ENCODE measurements at regions not wholly inside any gene's neighbourhood (a gene's known extent, or its start where the extent isn't known, plus 50 kb on each side); places are given as distances from the start of the nearest gene placed in this dataset.

DNA sequence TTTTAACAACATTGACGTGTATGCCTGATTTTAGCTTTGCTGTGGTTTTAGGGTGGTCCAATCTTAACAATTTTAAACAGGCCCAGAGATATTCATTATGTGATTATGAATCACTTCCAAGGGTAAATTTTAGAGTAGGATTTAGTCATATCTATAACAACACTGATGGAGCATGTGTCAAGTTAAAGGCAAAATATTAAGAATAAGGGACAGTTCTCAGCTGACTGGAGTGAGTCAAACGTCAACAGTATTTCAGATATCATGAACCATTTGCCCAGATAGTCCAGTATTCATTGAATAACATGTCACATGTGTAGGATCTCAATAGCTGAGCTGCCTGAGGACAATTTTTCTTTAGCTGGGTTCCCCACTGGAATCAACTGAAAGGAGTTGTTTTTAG is 61.3 kb upstream of the VCX2 start:
- TF ChIP-seq CTCF (IDR thresholded peaks at IDR 0.05) (no peak), EP300 (IDR thresholded peaks at IDR 0.05) (no peak), POLR2A (IDR thresholded peaks at IDR 0.05) (no peak), POLR2AphosphoS5 (IDR thresholded peaks at IDR 0.05) (no peak)
- ATAC-seq: no peak

DNA sequence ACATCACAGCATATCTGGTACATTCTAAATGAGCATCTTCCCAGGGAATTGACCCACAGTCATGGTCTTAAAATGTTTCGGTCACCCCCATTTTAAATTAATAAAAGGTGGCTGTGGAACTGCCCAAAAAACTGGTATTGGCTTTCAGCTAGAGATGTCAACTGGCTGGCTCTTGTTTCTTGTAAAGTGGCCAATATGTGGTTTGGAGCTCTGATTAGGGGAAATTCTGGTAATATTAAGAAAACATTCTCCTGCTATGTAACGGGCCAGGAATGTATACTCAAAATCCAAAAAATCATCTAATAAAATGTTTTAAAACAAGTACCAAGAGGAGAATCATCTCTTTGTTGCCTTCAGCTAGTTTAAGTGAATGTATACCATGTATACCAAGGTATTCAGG is 62.0 kb upstream of the VCX2 start:
- H3K4me3 ChIP-seq: no peak overlapping the region
- H3K27ac ChIP-seq: no peak overlapping the region
- ATAC-seq: no peak
- H3K36me3 ChIP-seq: no peaks in the 10 kb centered on the region
- 92 to 100% methylated on average over 2 of the region's 2 CpGs for WGBS, 2 donors (ENCODE audit: low coverage in 1 of 2)
- H3K27me3 ChIP-seq: no peaks in the 10 kb centered on the region
- no peak for TF ChIP-seq EP300 (IDR thresholded peaks at IDR 0.05)
- no peak for TF ChIP-seq POLR2AphosphoS5 (IDR thresholded peaks at IDR 0.05)
- no peak for TF ChIP-seq CTCF (IDR thresholded peaks at IDR 0.05)
- no peak for TF ChIP-seq POLR2A (IDR thresholded peaks at IDR 0.05)
- no peaks in the 10 kb centered on the region for H3K9me3 ChIP-seq
- no peaks in the 10 kb centered on the region for H3K4me1 ChIP-seq

More for the DNA sequence above, 61.3 kb upstream of the VCX2 start:
- H3K27ac ChIP-seq: no peak overlapping the region
- no peaks in the 10 kb centered on the region for H3K36me3 ChIP-seq
- no peaks in the 10 kb centered on the region for H3K4me1 ChIP-seq
- WGBS, 2 donors (ENCODE audit: low coverage in 1 of 2): 52 to 83% methylated on average over 1 to 2 of the region's 2 CpGs
- no peaks in the 10 kb centered on the region for H3K9me3 ChIP-seq
- no peaks in the 10 kb centered on the region for H3K27me3 ChIP-seq
- H3K4me3 ChIP-seq: no peak overlapping the region

DNA sequence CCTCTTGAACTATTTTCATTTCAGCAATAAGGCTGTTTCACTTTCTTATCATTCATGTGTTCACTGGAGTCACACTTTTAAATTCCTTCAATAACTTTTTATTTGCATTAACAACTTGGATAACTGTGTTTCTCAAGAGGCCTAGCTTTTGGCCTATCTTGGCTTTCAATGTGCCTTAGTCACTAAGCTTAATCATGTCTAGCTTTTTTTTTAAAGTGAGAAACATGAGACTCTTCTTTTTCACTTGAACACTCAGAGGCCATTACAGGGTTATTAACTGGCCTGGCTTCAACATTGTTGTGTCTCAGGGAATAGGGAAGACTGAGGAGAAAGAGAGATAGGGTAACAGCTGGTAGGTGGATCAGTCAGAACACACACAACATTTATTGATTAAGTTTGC is 64.0 kb upstream of the VCX2 start:
- Histone ChIP-seq H3K4me3 (no peak overlapping the region), H3K36me3 (no peaks in the 10 kb centered on the region), H3K27me3 (no peaks in the 10 kb centered on the region), H3K27ac (no peak overlapping the region), H3K4me1 (no peaks in the 10 kb centered on the region), H3K9me3 (no peaks in the 10 kb centered on the region)
- TF ChIP-seq EP300 (IDR thresholded peaks at IDR 0.05) (no peak), POLR2AphosphoS5 (IDR thresholded peaks at IDR 0.05) (no peak), CTCF (IDR thresholded peaks at IDR 0.05) (no peak), POLR2A (IDR thresholded peaks at IDR 0.05) (no peak)
- no peak for ATAC-seq

DNA sequence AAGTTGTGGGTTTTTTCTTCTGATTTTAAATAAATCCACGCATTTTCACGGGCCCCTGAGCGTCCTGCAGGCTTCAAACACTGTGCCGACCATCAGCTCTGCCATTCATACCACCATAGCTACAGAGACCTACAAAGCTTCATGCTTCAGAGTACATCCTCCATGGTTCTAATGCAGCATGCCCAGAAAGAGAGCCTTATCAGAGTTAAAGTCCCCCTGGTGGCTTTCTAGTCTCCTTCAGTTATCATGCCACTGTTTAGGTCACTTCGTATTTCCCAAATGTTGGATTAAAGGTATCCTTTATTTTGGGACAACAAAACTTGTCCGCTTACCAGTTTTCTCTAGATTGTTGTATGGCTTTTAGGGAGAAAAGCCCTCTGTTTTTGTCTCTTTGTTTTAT is 66.7 kb upstream of the VCX2 start:
- no peaks in the 10 kb centered on the region for H3K36me3 ChIP-seq
- TF ChIP-seq CTCF (IDR thresholded peaks at IDR 0.05) (no peak), EP300 (IDR thresholded peaks at IDR 0.05) (no peak), POLR2A (IDR thresholded peaks at IDR 0.05) (no peak), POLR2AphosphoS5 (IDR thresholded peaks at IDR 0.05) (no peak)
- H3K4me3 ChIP-seq: no peak overlapping the region
- no peak for ATAC-seq
- no peaks in the 10 kb centered on the region for H3K4me1 ChIP-seq
- H3K27me3 ChIP-seq: no peaks in the 10 kb centered on the region
- no peak overlapping the region for H3K27ac ChIP-seq
- H3K9me3 ChIP-seq: no peaks in the 10 kb centered on the region
- WGBS, 2 donors (ENCODE audit: low coverage in 1 of 2): 90 to 98% methylated on average over 4 of the region's 6 CpGs

DNA sequence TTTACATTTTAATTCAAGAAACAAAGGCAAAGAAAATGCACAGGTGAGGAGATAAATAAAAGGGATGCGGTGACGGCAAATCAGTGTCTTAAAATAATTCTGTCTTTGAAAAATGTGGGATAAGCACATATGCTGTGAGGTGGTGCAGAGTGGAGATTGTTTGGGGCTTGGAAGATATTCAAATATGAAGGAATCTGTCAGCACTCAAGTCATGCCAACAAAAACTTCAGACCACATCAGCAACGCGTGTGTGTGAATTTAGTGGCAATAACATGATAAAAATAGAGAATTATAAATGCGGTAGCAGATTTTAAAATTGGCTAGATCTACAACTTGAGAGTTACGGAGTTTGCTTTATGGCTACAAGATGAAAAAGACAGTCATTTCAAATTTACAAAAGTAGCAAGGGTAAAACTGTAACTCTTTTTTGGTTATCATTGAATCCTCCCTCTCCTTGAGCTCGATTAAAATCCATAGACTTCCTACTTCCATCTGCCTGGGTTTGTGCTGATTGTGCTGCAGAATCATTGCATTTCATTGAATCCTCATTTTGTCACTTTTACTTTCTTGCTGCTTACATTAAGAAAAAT is 71.5 kb upstream of the VCX2 start:
- H3K27me3 ChIP-seq: no peaks in the 10 kb centered on the region
- H3K9me3 ChIP-seq: no peaks in the 10 kb centered on the region
- no peak overlapping the region for H3K4me3 ChIP-seq
- H3K36me3 ChIP-seq: no peaks in the 10 kb centered on the region
- no peak overlapping the region for H3K27ac ChIP-seq
- no peaks in the 10 kb centered on the region for H3K4me1 ChIP-seq
- TF ChIP-seq CTCF (IDR thresholded peaks at IDR 0.05) (no peak), POLR2AphosphoS5 (IDR thresholded peaks at IDR 0.05) (no peak), EP300 (IDR thresholded peaks at IDR 0.05) (no peak)
- no peak for ATAC-seq
- 36 to 41% methylated on average over 5 to 7 of the region's 7 CpGs for WGBS, 2 donors (ENCODE audit: low coverage in 1 of 2)

Measured in gastroesophageal sphincter (tissue), 4 donors.